Loucy (cell line): ENCODE measurements at regions not wholly inside any gene's neighbourhood (a gene's known extent, or its start where the extent isn't known, plus 50 kb on each side); places are given as distances from the start of the nearest gene placed in this dataset.

Source experiments
- H2AFZ ChIP-seq: fragments of 200-600 bp; sonication (generic); 2 replicates; pipeline ENCODE4 v1.6.0; 2016; ENCODE audit warnings: antibody characterized with exemption, mild to moderate bottlenecking, low read length, moderate library complexity
- H3F3A ChIP-seq: fragments of 200-600 bp; 2 replicates; pipeline ENCODE4 v1.6.0; 2016; ENCODE audit warnings: antibody characterized with exemption, low read depth, mild to moderate bottlenecking
- H3K27me3 ChIP-seq: fragments of 200-600 bp; sonication (generic); 2 replicates; pipeline ENCODE4 v1.6.1; 2014; ENCODE audit warnings: low read length, mild to moderate bottlenecking; ENCODE audit not compliant: insufficient read depth, poor library complexity, severe bottlenecking
- H3K36me3 ChIP-seq: fragments of 200-600 bp; sonication (generic); 2 replicates; pipeline ENCODE4 v1.6.1; 2016; ENCODE audit warnings: low read length; ENCODE audit not compliant: insufficient read depth
- H3K4me1 ChIP-seq: fragments of 200-600 bp; sonication (generic); 2 replicates; pipeline ENCODE4 v1.5.1; 2014; ENCODE audit warnings: low read length, mild to moderate bottlenecking; ENCODE audit not compliant: insufficient read depth, poor library complexity, severe bottlenecking
- H3K4me2 ChIP-seq: fragments of 200-600 bp; sonication (generic); 2 replicates; pipeline ENCODE4 v1.6.0; 2014; ENCODE audit warnings: antibody characterized with exemption, low read length, low read depth, mild to moderate bottlenecking; ENCODE audit not compliant: poor library complexity, severe bottlenecking
- H3K4me3 ChIP-seq: fragments of 200-600 bp; sonication (generic); 2 replicates; pipeline ENCODE4 v1.5.1; 2014; ENCODE audit warnings: low read length, mild to moderate bottlenecking, mixed read lengths; ENCODE audit not compliant: poor library complexity, severe bottlenecking
- H3K79me2 ChIP-seq: fragments of 200-600 bp; sonication (generic); 2 replicates; pipeline ENCODE4 v1.6.1; 2014; ENCODE audit warnings: low read length; ENCODE audit not compliant: insufficient read depth
- H3K9ac ChIP-seq: fragments of 200-600 bp; sonication (generic); 2 replicates; pipeline ENCODE4 v1.6.0; 2014; ENCODE audit warnings: mild to moderate bottlenecking, low read depth, low read length, moderate library complexity; ENCODE audit not compliant: poor library complexity, severe bottlenecking
- H3K9me2 ChIP-seq: fragments of 200-600 bp; sonication (generic); replicated peaks from 2 replicates; pipeline ENCODE4 v1.6.1; 2016; ENCODE audit warnings: low read depth, low read length, mixed read lengths
- H3K9me3 ChIP-seq: fragments of 200-600 bp; sonication (generic); 2 replicates; pipeline ENCODE4 v1.6.1; 2014; ENCODE audit warnings: mild to moderate bottlenecking, antibody characterized with exemption, low read length, low read depth; ENCODE audit not compliant: insufficient read depth
- H4K20me1 ChIP-seq: fragments of 200-600 bp; sonication (generic); 2 replicates; pipeline ENCODE4 v1.6.0; 2014; ENCODE audit warnings: antibody characterized with exemption, low read length, mild to moderate bottlenecking; ENCODE audit not compliant: insufficient read depth, poor library complexity, severe bottlenecking
- EZH2phosphoT487 ChIP-seq: fragments of 200-600 bp; IDR thresholded peaks from 2 replicates; pipeline ENCODE4 v1.6.1; 2018; ENCODE audit warnings: antibody characterized with exemption, mild to moderate bottlenecking, moderate library complexity, borderline replicate concordance
- TF ChIP-seq, protein P1 (sequence below): fragments of 200-600 bp; sonication (generic); conservative IDR thresholded peaks from 2 replicates; pipeline ENCODE4 v1.5.1; 2014; ENCODE audit warnings: mild to moderate bottlenecking, antibody characterized with exemption, low read length

DNA sequence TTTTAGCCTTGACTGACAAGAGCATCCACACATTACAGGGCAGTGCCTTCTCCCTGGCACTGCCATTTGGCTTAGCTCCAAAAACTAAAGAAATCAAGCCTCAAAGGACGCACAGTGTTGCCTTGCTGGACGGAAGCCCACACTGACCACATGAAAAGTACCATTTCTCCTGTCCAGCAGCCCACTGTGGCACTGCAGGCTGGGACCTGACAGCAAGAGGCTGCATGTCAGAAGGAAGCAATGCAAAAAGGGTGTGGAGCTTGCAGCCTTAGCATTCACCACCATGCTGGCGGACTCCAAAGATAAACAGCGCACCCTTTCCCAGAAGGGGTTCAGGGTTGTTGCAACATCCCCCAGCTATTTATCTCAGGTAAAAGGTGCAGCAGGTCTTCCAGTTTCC is 109.3 kb upstream of the BMAL1 start:
- Histone ChIP-seq H3K9me3 (no peaks in the 10 kb centered on the region), H3K36me3 (no peaks in the 10 kb centered on the region), H3K4me2 (no peak overlapping the region), H3K4me1 (no peaks in the 10 kb centered on the region), H2AFZ (no peak overlapping the region), H3K4me3 (no peak overlapping the region), H3K79me2 (no peaks in the 10 kb centered on the region), H3K9me2 (no peaks in the 10 kb centered on the region), H3F3A (no peaks in the 10 kb centered on the region), H3K9ac (no peak overlapping the region), H4K20me1 (no peaks in the 10 kb centered on the region), H3K27me3 (no peaks in the 10 kb centered on the region)
- TF ChIP-seq, protein P1, sequence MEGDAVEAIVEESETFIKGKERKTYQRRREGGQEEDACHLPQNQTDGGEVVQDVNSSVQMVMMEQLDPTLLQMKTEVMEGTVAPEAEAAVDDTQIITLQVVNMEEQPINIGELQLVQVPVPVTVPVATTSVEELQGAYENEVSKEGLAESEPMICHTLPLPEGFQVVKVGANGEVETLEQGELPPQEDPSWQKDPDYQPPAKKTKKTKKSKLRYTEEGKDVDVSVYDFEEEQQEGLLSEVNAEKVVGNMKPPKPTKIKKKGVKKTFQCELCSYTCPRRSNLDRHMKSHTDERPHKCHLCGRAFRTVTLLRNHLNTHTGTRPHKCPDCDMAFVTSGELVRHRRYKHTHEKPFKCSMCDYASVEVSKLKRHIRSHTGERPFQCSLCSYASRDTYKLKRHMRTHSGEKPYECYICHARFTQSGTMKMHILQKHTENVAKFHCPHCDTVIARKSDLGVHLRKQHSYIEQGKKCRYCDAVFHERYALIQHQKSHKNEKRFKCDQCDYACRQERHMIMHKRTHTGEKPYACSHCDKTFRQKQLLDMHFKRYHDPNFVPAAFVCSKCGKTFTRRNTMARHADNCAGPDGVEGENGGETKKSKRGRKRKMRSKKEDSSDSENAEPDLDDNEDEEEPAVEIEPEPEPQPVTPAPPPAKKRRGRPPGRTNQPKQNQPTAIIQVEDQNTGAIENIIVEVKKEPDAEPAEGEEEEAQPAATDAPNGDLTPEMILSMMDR: no peak
- no peak for TF ChIP-seq EZH2phosphoT487

DNA sequence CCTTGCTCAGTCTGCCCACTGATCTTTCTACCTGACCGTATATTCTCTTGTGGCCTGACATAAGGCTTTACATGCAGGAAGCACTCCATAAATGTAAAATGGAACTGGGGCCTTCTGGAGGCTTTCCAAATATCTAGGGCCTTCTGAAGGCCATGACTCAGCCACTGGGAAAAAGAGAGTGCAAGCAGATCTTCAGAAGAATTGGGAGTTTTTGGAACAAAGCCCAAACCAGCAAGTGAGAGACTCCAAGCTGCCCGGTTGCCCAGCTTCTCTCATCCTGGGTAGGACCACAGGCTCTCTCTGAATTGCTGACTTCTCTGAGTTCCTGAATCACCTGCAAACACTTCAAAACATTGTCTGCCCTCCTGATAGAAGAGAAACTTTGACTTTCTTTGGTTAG is 107.9 kb upstream of the BMAL1 start:
- Histone ChIP-seq H3K9me2 (no peaks in the 10 kb centered on the region), H3K4me3 (no peak overlapping the region), H4K20me1 (no peaks in the 10 kb centered on the region), H3K36me3 (no peaks in the 10 kb centered on the region), H3K79me2 (no peaks in the 10 kb centered on the region), H3K9ac (no peak overlapping the region), H2AFZ (no peak overlapping the region), H3K4me1 (no peaks in the 10 kb centered on the region), H3F3A (no peaks in the 10 kb centered on the region), H3K4me2 (no peak overlapping the region), H3K27me3 (no peaks in the 10 kb centered on the region), H3K9me3 (no peaks in the 10 kb centered on the region)
- TF ChIP-seq, protein P1: no peak
- no peak for TF ChIP-seq EZH2phosphoT487

DNA sequence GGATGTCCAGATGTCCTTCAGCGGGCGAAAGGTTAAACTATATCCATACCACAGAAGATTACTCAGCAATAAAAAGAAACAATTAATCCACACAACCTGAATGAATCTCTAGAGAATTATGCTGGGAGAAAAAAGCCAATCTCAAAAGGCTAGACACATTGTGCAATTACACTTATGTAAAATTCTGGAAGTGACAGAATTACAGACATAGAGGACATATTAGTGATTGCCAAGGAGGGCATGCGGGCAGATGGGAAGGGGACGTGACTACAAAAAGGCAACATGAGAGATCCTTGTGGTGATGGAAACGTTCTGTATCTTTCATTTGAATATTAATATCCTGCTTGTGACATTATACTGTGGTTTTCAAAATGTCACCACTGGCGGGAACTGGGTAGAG is 103.5 kb upstream of the BMAL1 start:
- H3K4me3 ChIP-seq: no peak overlapping the region
- TF ChIP-seq EZH2phosphoT487: no peak
- TF ChIP-seq, protein P1: no peak
- H3K9me2 ChIP-seq: no peaks in the 10 kb centered on the region
- no peaks in the 10 kb centered on the region for H3K27me3 ChIP-seq
- no peak overlapping the region for H3K9ac ChIP-seq
- no peaks in the 10 kb centered on the region for H3K79me2 ChIP-seq
- H3K9me3 ChIP-seq: no peaks in the 10 kb centered on the region
- H3K36me3 ChIP-seq: no peaks in the 10 kb centered on the region
- no peaks in the 10 kb centered on the region for H3K4me1 ChIP-seq
- H4K20me1 ChIP-seq: no peaks in the 10 kb centered on the region
- no peaks in the 10 kb centered on the region for H3F3A ChIP-seq
- no peak overlapping the region for H3K4me2 ChIP-seq
- H2AFZ ChIP-seq: no peak overlapping the region
